Upper lobe of left lung (tissue), 6 donors: ENCODE measurements at regions not wholly inside any gene's neighbourhood (a gene's known extent, or its start where the extent isn't known, plus 50 kb on each side); places are given as distances from the start of the nearest gene placed in this dataset.
A peak's percentile ranks its signal among the peaks of the same experiment; 100 is the strongest.

Experiments used
- ATAC-seq, 2 donors: fragments of 200-7000 bp; cut with Tn5 transposase; one replicate each; pipeline ENCODE4 v1.9.1; 2022; ENCODE audit warnings: mild to moderate bottlenecking in 2 of 2, moderate library complexity in 2 of 2; ENCODE audit not compliant: low FRiP score in 2 of 2
- DNase-seq, 2 donors: peaks; one replicate each; pipeline ENCODE4 v3.0.0-alpha.2; 2019 to 2020
- H3K27ac ChIP-seq, 4 donors: fragments of 200-600 bp; sonication (generic); one replicate each; pipeline ENCODE4 v1.5.1; 2016 to 2019
- H3K27me3 ChIP-seq, 4 donors: fragments of 200-600 bp; sonication (generic); one replicate each; pipeline ENCODE4 v1.5.1; 2017 to 2019
- H3K36me3 ChIP-seq, 4 donors: fragments of 200-600 bp; sonication (generic); one replicate each; pipeline ENCODE4 v1.5.1; 2016 to 2019
- H3K4me1 ChIP-seq, 4 donors: fragments of 200-600 bp; sonication (generic); one replicate each; pipeline ENCODE4 v1.5.1; 2018 to 2019
- H3K4me3 ChIP-seq, 4 donors: fragments of 200-600 bp; sonication (generic); one replicate each; pipeline ENCODE4 v1.5.1; 2017 to 2019; ENCODE audit warnings: mild to moderate bottlenecking in 2 of 4, moderate library complexity in 1 of 4
- H3K9me3 ChIP-seq, 4 donors: fragments of 200-600 bp; sonication (generic); one replicate each; pipeline ENCODE4 v1.5.1; 2018 to 2019
- CTCF ChIP-seq, 6 experiments: fragments of 450-650 bp in 4 of 6; fragments of 200-600 bp in 2 of 6; sonication (generic) in 2 of 6; IDR thresholded peaks; one replicate each; pipeline ENCODE4 v1.5.1; 2016 to 2019; ENCODE audit warnings: antibody characterized with exemption in 6 of 6
- EP300 ChIP-seq, 4 donors: sonication (generic); formaldehyde crosslinking; IDR thresholded peaks; one replicate each; pipeline ENCODE4 v1.5.1; 2017; ENCODE audit warnings: antibody characterized with exemption in 4 of 4, control low read depth in 2 of 4
- POLR2A ChIP-seq, 4 donors: fragments of 450-650 bp; IDR thresholded peaks; one replicate each; pipeline ENCODE4 v1.5.1; 2016 to 2017; ENCODE audit warnings: antibody characterized with exemption in 4 of 4, mild to moderate bottlenecking in 2 of 4
- POLR2AphosphoS5 ChIP-seq, 2 donors: sonication (generic); formaldehyde crosslinking; IDR thresholded peaks; one replicate each; pipeline ENCODE4 v1.5.1; 2017; ENCODE audit warnings: antibody characterized with exemption in 2 of 2
- WGBS, 2 donors: methylation state at CpG; one replicate each; pipeline ENCODE4 v1.1.5; 2017 to 2018; 5-methylcytosine and 5-hydroxymethylcytosine counted together
- donor health status: DM: no; HTN: no; CAD: no; lungs with moderate emphysema.
- donor health status: DM: no; HTN: yes; CAD: no; lungs with severe emphysema.

GRCh38 chr10:10133281-10133680, 884.4 kb upstream of the CELF2 start:
- no peak overlapping the region for H3K4me3 ChIP-seq
- ATAC-seq (no peak), DNase-seq (no peak)
- no peaks in the 10 kb centered on the region for H3K27me3 ChIP-seq
- H3K36me3 ChIP-seq, result no peaks in the 10 kb centered on the region
- TF ChIP-seq POLR2A (IDR thresholded peaks at IDR 0.05) (no peak), CTCF (IDR thresholded peaks at IDR 0.05) (no peak), POLR2AphosphoS5 (IDR thresholded peaks at IDR 0.05) (no peak), EP300 (IDR thresholded peaks at IDR 0.05) (no peak)
- H3K27ac ChIP-seq, result no peak overlapping the region
- WGBS, 2 donors, result 78 to 88% methylated on average over 1 of the region's 1 CpG
- H3K4me1 ChIP-seq, result no peaks in the 10 kb centered on the region
- no peaks in the 10 kb centered on the region for H3K9me3 ChIP-seq

DNA sequence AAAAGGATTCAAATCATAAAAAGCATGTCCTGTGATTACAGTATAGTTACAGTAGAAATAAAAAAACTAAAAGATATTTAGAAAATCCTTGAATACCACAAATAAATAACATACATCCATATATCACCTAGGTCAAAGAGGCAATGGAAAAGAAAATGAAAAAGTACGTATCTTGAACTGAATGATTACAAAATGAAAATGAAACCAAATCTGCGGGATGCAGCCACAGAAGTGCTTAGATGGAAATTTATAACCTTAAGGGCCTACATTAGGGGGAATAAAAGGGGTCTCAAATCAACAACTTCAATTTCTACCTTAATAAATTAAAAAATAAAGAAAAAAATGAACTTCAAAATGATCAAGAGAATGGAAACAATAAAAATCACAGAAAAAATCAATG, 879.0 kb upstream of the CELF2 start:
- H3K4me3 ChIP-seq, result peak overlapping the region in 2 of 4 donors; percentile 15 to 27
- no peak for ATAC-seq
- H3K9me3 ChIP-seq, result no peaks in the 10 kb centered on the region
- H3K27me3 ChIP-seq, result no peaks in the 10 kb centered on the region
- H3K27ac ChIP-seq, result no peak overlapping the region
- WGBS, 2 donors, result 51 to 61% methylated on average over 2 of the region's 2 CpGs
- H3K4me1 ChIP-seq, result no peaks in the 10 kb centered on the region
- no peaks in the 10 kb centered on the region for H3K36me3 ChIP-seq
- no peak for TF ChIP-seq POLR2A (IDR thresholded peaks at IDR 0.05)
- no peak for TF ChIP-seq CTCF (IDR thresholded peaks at IDR 0.05)
- no peak for TF ChIP-seq POLR2AphosphoS5 (IDR thresholded peaks at IDR 0.05)
- no peak for TF ChIP-seq EP300 (IDR thresholded peaks at IDR 0.05)
- no peak for DNase-seq

DNA sequence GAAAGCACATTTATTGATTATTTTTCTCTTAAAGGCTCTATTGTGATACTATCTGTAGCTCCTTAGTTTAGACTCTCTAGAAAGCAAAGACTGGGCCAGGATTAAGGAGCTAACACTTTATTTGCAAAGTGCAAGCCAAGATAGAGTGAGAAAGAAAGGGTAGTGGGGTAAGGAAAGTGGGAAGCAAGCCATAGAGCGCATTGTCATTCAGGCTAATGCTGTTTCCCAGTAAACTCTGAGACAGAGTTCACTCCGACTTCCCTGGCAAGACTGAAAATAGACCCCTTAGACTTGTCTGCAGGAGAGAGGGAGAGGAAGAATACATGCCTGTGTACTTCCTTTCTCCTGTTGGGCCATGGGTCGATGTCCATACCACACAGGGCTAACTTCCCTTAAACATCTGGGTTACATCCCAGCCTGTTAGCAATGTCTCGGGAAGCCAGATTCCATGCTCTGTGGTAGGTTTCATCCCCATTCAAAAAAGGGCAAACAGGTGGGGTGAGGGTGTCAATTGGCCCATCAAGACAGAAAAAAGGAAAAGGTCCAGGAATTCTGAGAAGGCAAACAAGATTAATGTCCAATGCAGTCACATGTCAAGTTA, 875.8 kb upstream of the CELF2 start:
- no peak for TF ChIP-seq POLR2A (IDR thresholded peaks at IDR 0.05)
- no peak for TF ChIP-seq POLR2AphosphoS5 (IDR thresholded peaks at IDR 0.05)
- no peak for TF ChIP-seq CTCF (IDR thresholded peaks at IDR 0.05)
- no peak for TF ChIP-seq EP300 (IDR thresholded peaks at IDR 0.05)
- WGBS, 2 donors, result 81 to 85% methylated on average over 4 of the region's 4 CpGs
- H3K4me1 ChIP-seq, result no peaks in the 10 kb centered on the region
- no peak overlapping the region for H3K27ac ChIP-seq
- H3K4me3 ChIP-seq, result no peak overlapping the region
- DNase-seq, result no peak
- no peaks in the 10 kb centered on the region for H3K9me3 ChIP-seq
- H3K27me3 ChIP-seq, result no peaks in the 10 kb centered on the region
- no peak for ATAC-seq
- H3K36me3 ChIP-seq, result no peaks in the 10 kb centered on the region

GRCh38 chr10:10146604-10147003, 871.1 kb upstream of the CELF2 start:
- no peak for DNase-seq
- H3K4me3 ChIP-seq, result no peak overlapping the region
- no peak for ATAC-seq
- TF ChIP-seq POLR2AphosphoS5 (IDR thresholded peaks at IDR 0.05), result no peak
- no peak for TF ChIP-seq CTCF (IDR thresholded peaks at IDR 0.05)
- no peak for TF ChIP-seq POLR2A (IDR thresholded peaks at IDR 0.05)
- no peak for TF ChIP-seq EP300 (IDR thresholded peaks at IDR 0.05)
- H3K27ac ChIP-seq, result no peak overlapping the region
- H3K4me1 ChIP-seq, result no peaks in the 10 kb centered on the region
- H3K36me3 ChIP-seq, result no peaks in the 10 kb centered on the region
- H3K27me3 ChIP-seq, result no peaks in the 10 kb centered on the region
- 85 to 91% methylated on average over 4 of the region's 4 CpGs for WGBS, 2 donors
- H3K9me3 ChIP-seq, result no peaks in the 10 kb centered on the region

- no peak for ATAC-seq
- Histone ChIP-seq H3K27ac (no peak overlapping the region), H3K36me3 (no peaks in the 10 kb centered on the region), H3K4me3 (no peak overlapping the region), H3K27me3 (no peaks in the 10 kb centered on the region), H3K4me1 (no peaks in the 10 kb centered on the region), H3K9me3 (no peaks in the 10 kb centered on the region)
- DNase-seq, result no peak
- TF ChIP-seq POLR2A (IDR thresholded peaks at IDR 0.05) (no peak), EP300 (IDR thresholded peaks at IDR 0.05) (no peak), POLR2AphosphoS5 (IDR thresholded peaks at IDR 0.05) (no peak), CTCF (IDR thresholded peaks at IDR 0.05) (no peak)
- WGBS, 2 donors, result 43 to 95% methylated on average over 1 of the region's 1 CpG
Observed at GRCh38 chr10:10149899-10150298, 867.8 kb upstream of the CELF2 start.
